GM13977 (cell line): ENCODE measurements at regions not wholly inside any gene's neighbourhood (a gene's known extent, or its start where the extent isn't known, plus 50 kb on each side); places are given as distances from the start of the nearest gene placed in this dataset.

Source experiments
- DNase-seq: peaks from one replicate; pipeline ENCODE4 v3.0.0; 2012; ENCODE audit warnings: low spot score
- CTCF ChIP-seq: IDR thresholded peaks from 2 replicates; pipeline ENCODE4 v1.5.1; 2012; ENCODE audit warnings: mild to moderate bottlenecking, control low read depth; ENCODE audit not compliant: insufficient read depth; ENCODE audit errors: extremely low read depth, missing control alignments
- in situ Hi-C: fragments of 300-500 bp; cut with MboI; formaldehyde crosslinking; loops from one replicate; pipeline ENCODE4 v1.12.0; 2022; ENCODE audit warnings: low sequenced_read_pairs, low pct_unique_long_range_greater_than_20kb, mixed read lengths, inconsistent platforms; ENCODE audit not compliant: unreplicated experiment

- no peak for TF ChIP-seq CTCF
- in situ Hi-C loops = no loop called here
- no peak for DNase-seq
Observed at GRCh38 chr5:117748336-117748735, 1173.7 kb upstream of the SEMA6A start.

GRCh38 chr5:117743337-117743736, 1168.7 kb upstream of the SEMA6A start:
- no peak for DNase-seq

GRCh38 chr5:117741655-117742206, 1167.1 kb upstream of the SEMA6A start:
- TF ChIP-seq CTCF = no peak
- in situ Hi-C loops = no loop called here
- no peak for DNase-seq

More at GRCh38 chr5:117743337-117743736, 1168.7 kb upstream of the SEMA6A start:
- no peak for TF ChIP-seq CTCF
- in situ Hi-C loops = no loop called here

- in situ Hi-C loops = no loop called here
Observed at GRCh38 chr5:117740268-117740667, 1165.6 kb upstream of the SEMA6A start.

GRCh38 chr5:117738571-117738970, 1163.9 kb upstream of the SEMA6A start:
- in situ Hi-C loops = no loop called here
- no peak for DNase-seq
- TF ChIP-seq CTCF = no peak

More at GRCh38 chr5:117740268-117740667, 1165.6 kb upstream of the SEMA6A start:
- no peak for DNase-seq
- TF ChIP-seq CTCF = no peak

GRCh38 chr5:117736698-117737097, 1162.1 kb upstream of the SEMA6A start:
- no peak for DNase-seq
- in situ Hi-C loops = no loop called here
- no peak for TF ChIP-seq CTCF
